ENCODE measurements at regions not wholly inside any gene's neighbourhood (a gene's known extent, or its start where the extent isn't known, plus 50 kb on each side); places are given as distances from the start of the nearest gene placed in this dataset.

DNA sequence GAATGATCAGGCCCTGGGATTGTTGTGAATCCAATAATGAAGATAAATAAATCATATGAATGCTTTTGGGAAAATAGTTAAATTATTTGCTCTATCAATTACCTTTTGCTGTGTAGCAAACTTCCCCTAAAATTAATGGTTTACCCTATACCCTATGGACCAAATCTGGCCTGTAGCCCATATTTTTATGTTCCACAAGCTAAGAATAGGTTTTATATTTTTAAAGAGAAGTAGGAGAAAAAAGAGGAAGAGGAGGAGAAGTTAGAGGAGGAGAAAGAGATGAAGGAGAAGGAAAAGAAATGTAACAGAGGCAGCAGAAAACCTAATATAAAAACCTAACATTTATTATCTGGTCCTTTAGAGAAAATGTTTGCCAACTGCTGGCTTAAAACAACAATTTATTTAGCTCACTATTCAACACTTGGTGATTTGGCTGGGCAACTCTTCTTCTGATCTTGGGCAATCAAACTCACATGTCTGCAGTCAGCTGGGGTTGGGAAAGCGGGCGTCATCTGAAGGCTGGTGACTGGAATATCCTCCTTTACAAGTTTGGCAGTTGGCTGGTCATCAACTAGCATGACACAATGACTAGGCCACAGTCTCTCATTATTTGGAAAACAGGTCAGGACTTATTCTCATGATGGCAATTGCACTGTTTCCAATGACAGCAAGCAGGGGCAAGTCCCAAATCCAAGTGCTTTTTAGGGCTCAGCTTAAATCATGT is 522.9 kb downstream of the RASEF start:
- H3K27ac ChIP-seq (ENCODE audit: extremely low read depth, low read depth, low read length), result no peak overlapping the region
- CTCF ChIA-PET (ENCODE audit: low intra/inter-chr PET ratio), result no interaction called here
- no peaks in the 10 kb centered on the region for H3K9me1 ChIP-seq (ENCODE audit: control insufficient read depth, insufficient read depth, low read length)
- no peaks in the 10 kb centered on the region for H3K9me3 ChIP-seq (replicated peaks; ENCODE audit: control insufficient read depth, insufficient read depth, low read depth, low read length)
- ATAC-seq (no peak), DNase-seq (ENCODE audit: extremely low read depth in 1 of 4, low spot score in 3 of 4) (no peak), FAIRE-seq (no peak)
- BruUV-seq (replicated peaks), result no TSS peak
- H2AFZ ChIP-seq (ENCODE audit: low read depth, low read length), result no peak overlapping the region
- POLR2A ChIA-PET, result interaction anchor here (0.6 kb wide), 1 partner anchor 20 kb away, joined by 4 read pairs; no protein-coding TSS in a partner anchor
- H3K36me3 ChIP-seq (ENCODE audit: control insufficient read depth, insufficient read depth, low read length), result no peaks in the 10 kb centered on the region
- no peaks in the 10 kb centered on the region for H3K79me2 ChIP-seq (ENCODE audit: control insufficient read depth, insufficient read depth, low read length)
- H3K4me3 ChIP-seq, result no peak overlapping the region
- H4K20me1 ChIP-seq (replicated peaks; ENCODE audit: control insufficient read depth, insufficient read depth, low read length), result no peaks in the 10 kb centered on the region
- H3K27me3 ChIP-seq (ENCODE audit: control insufficient read depth in 2 of 2, insufficient read depth in 2 of 2, low read length in 2 of 2), result no peaks in the 10 kb centered on the region
- H3K9ac ChIP-seq (ENCODE audit: insufficient read depth in 1 of 2, low read depth in 2 of 2, low read length in 2 of 2), result no peak overlapping the region
- no peak for TF ChIP-seq SP1 (CRISPR knock-in tag; IDR thresholded peaks at IDR 0.05)
- no peak for TF ChIP-seq GABPA (tag; conservative IDR thresholded peaks at IDR 0.05; ENCODE audit: low read depth)
- TF ChIP-seq EWSR1 (IDR thresholded peaks at IDR 0.05; ENCODE audit: borderline replicate concordance, low read depth, partially characterized antibody), result no peak
- TF ChIP-seq NR2C1 (IDR thresholded peaks at IDR 0.05), result no peak
- TF ChIP-seq NR2C1 (tag; IDR thresholded peaks at IDR 0.05), result no peak
- no peak for TF ChIP-seq MEIS2 (IDR thresholded peaks at IDR 0.05; ENCODE audit: partially characterized antibody)
- TF ChIP-seq ZNF318 (IDR thresholded peaks at IDR 0.05; ENCODE audit: borderline replicate concordance in 1 of 2, low read depth in 1 of 2), result no peak
- no peak for TF ChIP-seq SRSF9 (IDR thresholded peaks at IDR 0.05; ENCODE audit: borderline replicate concordance, low read depth, low read length)
- H3K4me1 ChIP-seq (replicated peaks in 1 of 2; ENCODE audit: control insufficient read depth in 2 of 2, insufficient read depth in 2 of 2, low read length in 2 of 2), result no peaks in the 10 kb centered on the region
- intact Hi-C loops (cut with micrococcal nuclease), result no loop called here
- H3K4me2 ChIP-seq (ENCODE audit: insufficient read depth, low read length), result no peak overlapping the region
- 0% methylated on average over 2 of the region's 2 CpGs for WGBS (ENCODE audit: insufficient coverage, low coverage, missing lambda C conversion rate)
- in situ Hi-C loops (cut with MboI), result no loop called here

Measured in K562 (cell line).